Stimulated activated CD8-positive, alpha-beta memory T cell treated with anti-CD3 and anti-CD28 coated beads, Interleukin-4, amount 100 ng/mL, for 48 hours (primary cell): ENCODE measurements at regions not wholly inside any gene's neighbourhood (a gene's known extent, or its start where the extent isn't known, plus 50 kb on each side); places are given as distances from the start of the nearest gene placed in this dataset.

Experiments used
- DNase-seq: peaks from one replicate; pipeline ENCODE4 v3.0.0-alpha.2; 2020

GRCh38 chr6:8535519-8535918 lies 100.2 kb upstream of the SLC35B3 start:
- DNase-seq = no peak

DNA sequence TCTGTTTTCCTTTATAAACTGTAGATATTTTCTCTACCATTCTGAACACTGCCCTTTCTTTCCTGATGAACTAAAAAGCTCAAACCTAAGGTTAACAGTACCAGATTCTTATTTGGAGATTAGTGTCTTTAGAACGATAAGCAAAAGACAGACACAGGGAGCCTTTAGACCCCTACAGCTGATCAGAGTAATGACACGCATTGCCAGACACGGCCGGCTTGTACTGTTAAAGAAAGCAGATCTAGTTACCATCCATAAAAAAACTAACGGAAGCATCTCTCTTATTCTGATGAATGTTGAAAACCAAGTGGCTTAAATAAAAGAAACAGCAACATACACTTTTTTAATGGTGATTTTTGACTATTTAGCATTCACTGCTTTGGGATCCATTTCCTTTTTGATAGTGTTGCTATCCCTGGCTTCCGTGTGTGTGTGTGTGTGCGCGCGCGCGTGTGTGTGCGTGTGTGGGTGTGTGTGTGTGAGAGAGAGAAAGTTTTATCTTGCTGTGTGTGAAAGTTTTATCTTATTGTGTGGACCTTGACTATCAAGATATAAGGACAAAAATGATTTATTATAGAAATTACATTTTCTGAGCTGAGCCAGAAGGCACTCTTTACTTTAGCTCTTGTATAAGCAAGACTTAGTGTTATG lies 95.6 kb upstream of the SLC35B3 start:
- no peak for DNase-seq

- no peak for DNase-seq
These were observed 93.9 kb upstream of the SLC35B3 start for GRCh38 chr6:8529250-8529649.

GRCh38 chr6:8527818-8528217 lies 92.5 kb upstream of the SLC35B3 start:
- no peak for DNase-seq

DNA sequence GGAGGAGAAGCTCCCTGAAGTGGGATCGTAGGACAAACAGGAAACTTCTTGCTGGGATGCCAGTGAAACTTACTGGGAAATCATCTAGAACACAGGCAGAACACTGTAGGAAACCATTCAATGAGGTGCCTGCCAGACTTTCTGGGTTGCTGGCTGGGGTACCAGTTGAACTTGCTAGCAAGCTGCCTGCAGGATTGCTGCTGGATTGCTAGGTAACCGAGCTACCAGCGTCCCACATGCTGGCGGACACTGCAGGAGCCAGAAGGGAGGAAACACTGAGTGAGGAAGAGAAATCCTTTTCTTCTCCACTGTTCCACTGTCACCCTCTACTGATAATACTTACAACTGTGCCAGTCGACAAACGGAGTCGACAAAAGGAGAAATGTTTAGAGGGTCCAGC lies 91.3 kb upstream of the SLC35B3 start:
- DNase-seq = no peak

DNA sequence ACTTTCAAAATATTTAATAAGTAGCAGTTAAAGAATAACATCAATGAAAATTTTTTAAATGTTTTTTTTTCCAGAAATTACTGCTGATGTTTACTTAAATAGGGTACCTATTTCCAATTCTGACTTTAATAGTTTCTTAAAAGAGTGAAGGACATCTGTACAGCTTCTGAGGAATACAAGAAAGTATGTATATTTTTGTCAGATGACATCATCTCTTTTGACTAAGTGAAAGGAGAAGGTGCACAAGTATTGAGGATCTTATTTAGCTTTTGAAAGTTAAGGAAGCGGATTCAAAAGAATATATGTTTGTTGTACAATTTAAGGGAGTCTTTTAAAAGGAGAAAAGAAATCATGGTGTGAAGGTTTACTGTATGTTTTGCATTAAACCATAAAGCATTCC lies 90.0 kb upstream of the SLC35B3 start:
- no peak for DNase-seq

DNA sequence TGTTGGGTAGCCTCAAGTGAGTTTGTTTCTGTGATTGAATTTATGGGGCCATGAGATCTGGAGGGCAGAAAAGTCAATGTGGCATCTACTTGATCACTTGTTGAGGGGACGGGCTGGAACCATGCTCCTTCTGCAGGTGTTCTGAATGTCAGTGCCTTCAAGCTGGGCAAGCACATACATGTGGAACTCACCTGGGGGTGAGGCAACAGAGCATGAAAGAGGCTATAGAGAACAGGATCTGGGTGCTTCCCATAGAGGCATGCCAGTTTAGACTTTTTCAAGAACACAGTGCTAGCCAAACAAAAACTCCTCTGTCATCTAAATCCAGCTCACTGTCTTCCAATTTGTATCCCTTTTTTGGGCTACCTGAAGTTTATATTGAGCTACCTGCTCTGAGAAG lies 77.8 kb upstream of the SLC35B3 start:
- no peak for DNase-seq

DNA sequence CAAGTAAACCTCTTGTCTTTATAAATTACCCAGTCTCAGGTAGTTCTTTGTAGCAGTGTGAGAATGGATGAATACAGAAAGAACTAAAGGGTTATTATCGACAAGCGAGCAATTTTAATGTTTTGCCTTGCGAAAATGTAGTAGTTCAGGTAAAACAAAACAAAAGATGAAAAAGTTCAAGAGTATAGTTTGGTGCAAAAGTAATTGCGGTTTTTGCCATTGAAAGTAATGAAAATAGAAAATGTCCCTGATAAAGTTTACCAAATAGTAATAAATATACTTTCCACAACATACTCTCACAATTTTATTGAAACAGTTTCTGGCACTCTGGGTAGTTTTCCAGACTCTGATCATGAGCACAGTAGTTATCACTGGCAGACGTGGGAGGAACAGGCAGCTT lies 71.9 kb upstream of the SLC35B3 start:
- DNase-seq = no peak

- no peak for DNase-seq
These were observed 70.8 kb upstream of the SLC35B3 start for GRCh38 chr6:8506126-8506525.

DNA sequence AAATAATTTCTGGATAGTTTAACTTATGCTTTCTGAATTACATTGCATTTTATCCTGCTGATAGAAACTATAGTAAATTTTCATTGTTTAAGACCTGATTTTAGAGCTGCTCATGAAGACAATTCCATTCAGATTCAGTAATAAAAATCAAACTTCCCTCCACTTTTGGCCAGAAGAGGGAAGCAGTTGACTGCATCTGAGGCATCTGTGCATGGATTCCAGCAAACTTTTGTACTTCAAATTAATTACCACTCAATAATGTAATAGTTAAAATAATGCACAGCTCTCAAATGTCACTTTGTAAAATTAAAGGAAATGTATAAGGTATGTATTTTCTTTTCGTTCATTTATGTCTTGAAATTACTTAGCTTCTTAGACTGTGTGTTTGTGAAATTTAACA lies 64.2 kb upstream of the SLC35B3 start:
- no peak for DNase-seq

DNA sequence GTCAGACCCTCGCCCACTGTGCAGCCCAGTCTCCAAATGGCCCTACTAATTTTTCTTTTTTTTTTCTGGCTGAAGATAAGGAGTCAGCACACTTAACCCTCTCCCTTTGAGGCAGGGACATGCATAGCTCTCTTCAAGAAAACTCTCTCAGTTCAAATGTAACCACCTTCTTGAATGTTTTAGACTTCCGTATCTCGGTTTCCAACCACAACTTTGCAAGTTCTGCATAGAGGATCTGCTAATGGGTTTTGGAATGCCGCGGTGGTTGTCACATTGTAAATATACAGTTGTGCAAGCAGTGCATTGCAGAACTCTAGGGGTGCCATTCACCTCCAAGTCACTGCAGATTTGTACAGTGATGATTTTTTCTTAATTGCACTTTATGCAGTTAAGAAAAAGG lies 59.4 kb upstream of the SLC35B3 start:
- DNase-seq = no peak

- no peak for DNase-seq
These were observed 57.3 kb upstream of the SLC35B3 start for GRCh38 chr6:8492536-8493133.
